ENCODE measurements at regions not wholly inside any gene's neighbourhood (a gene's known extent, or its start where the extent isn't known, plus 50 kb on each side); places are given as distances from the start of the nearest gene placed in this dataset.
"Not testable (repeated sequence)": the region's sequence is repeated elsewhere in the genome, so short reads cannot be mapped to it uniquely, and the experiment has no call there.

DNA sequence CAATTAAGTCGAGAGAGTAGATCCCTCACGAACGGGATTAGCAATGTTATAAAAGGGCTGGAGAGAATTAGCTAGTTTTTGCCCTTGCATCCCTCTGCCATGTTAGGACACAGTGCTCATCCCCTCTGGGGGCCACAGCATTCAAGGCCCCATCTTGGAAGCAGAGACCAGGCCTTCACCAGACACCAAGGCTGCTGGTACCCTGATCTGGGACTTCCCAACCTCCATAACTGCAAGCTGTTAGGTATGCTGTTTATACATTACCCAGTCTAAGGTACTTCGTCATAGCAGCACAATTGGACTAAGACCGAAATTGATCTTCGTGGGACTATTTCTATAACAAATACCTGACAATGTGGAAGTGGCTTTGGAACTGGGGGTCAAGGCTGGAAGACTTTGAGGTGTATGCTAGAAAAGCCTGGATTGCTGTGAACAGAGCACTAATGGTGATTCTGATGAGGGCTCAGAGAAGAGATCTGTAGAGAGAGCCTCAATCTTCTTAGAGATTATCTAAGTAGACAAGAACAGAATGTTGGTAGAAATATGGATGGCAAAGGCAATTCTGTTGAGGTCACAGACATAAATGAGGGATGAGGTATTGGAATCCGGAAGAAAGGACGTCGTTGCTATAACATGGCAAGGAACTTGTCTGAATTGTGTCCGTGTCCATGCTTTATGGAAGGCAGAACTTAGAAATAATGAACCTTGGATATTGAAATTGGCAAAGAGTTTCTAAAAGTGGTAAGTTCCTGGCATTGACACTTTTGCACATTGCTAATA lies 83.8 kb upstream of the KIF26B start:
- no peak overlapping the region for H3K4me3 Mint-ChIP-seq (ENCODE audit: unreplicated experiment)
- ChIA-PET POLR2A (interaction anchor here (0.6 to 1.3 kb wide), 2 partner anchors 11 to 63 kb away, joined by 3 to 4 read pairs; no protein-coding TSS in a partner anchor), CTCF (interaction anchor here (0.5 to 1.6 kb wide), 5 partner anchors 9 to 1597 kb away, joined by 3 to 7 read pairs (median 5); no protein-coding TSS in a partner anchor)
- peaks cover 16% of the 10 kb centered on the region for H3K36me3 Mint-ChIP-seq (ENCODE audit: insufficient read depth, unreplicated experiment)
- TF ChIP-seq, protein P1, sequence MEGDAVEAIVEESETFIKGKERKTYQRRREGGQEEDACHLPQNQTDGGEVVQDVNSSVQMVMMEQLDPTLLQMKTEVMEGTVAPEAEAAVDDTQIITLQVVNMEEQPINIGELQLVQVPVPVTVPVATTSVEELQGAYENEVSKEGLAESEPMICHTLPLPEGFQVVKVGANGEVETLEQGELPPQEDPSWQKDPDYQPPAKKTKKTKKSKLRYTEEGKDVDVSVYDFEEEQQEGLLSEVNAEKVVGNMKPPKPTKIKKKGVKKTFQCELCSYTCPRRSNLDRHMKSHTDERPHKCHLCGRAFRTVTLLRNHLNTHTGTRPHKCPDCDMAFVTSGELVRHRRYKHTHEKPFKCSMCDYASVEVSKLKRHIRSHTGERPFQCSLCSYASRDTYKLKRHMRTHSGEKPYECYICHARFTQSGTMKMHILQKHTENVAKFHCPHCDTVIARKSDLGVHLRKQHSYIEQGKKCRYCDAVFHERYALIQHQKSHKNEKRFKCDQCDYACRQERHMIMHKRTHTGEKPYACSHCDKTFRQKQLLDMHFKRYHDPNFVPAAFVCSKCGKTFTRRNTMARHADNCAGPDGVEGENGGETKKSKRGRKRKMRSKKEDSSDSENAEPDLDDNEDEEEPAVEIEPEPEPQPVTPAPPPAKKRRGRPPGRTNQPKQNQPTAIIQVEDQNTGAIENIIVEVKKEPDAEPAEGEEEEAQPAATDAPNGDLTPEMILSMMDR (IDR thresholded peaks at IDR 0.05; ENCODE audit: unreplicated experiment), result no peak
- no TSS peak for BruUV-seq (replicated peaks)
- no peak overlapping the region for H3K27ac Mint-ChIP-seq (ENCODE audit: low read depth, unreplicated experiment)
- intact Hi-C loops (cut with micrococcal nuclease), result loop anchor here (10.0 kb wide), 1 partner anchor 644 kb away; no protein-coding TSS in a partner anchor
- DNase-seq (ENCODE audit: unreplicated experiment), result no peak
- no peaks in the 10 kb centered on the region for H3K27me3 Mint-ChIP-seq (ENCODE audit: insufficient read depth, unreplicated experiment)
- no peaks in the 10 kb centered on the region for H3K9me3 Mint-ChIP-seq (ENCODE audit: unreplicated experiment)
- H3K4me1 Mint-ChIP-seq (ENCODE audit: insufficient read depth, unreplicated experiment), result peaks cover 10% of the 10 kb centered on the region

DNA sequence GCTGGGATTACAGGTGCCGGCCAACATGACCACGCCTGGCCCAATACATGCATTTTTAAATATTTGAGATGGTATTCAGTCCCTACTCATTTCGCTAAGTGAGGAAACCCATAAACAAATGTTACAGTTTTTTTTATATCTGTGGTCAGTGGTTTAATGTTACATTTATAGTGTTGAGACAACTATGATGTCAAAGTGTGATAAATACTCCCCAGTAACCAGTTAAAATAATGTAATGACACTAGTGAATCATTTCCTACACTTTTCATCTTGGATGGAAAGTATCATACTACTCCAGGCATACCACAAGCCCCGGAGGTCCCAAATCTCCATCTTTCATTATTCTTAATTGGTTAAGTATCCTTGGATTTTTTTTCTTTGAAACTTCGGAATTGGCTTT lies 87.5 kb upstream of the KIF26B start:
- H3K4me1 Mint-ChIP-seq (ENCODE audit: insufficient read depth, unreplicated experiment), result no peaks in the 10 kb centered on the region
- H3K36me3 Mint-ChIP-seq (ENCODE audit: insufficient read depth, unreplicated experiment), result peaks cover 10% of the 10 kb centered on the region
- intact Hi-C loops (cut with micrococcal nuclease), result no loop called here
- TF ChIP-seq, protein P1 (IDR thresholded peaks at IDR 0.05; ENCODE audit: unreplicated experiment), result no peak
- ChIA-PET POLR2A (interaction anchor here (0.7 kb wide), 1 partner anchor 1094 kb away, joined by 4 read pairs; no protein-coding TSS in a partner anchor), CTCF (interaction anchor here (0.7 to 1.1 kb wide), 2 partner anchors 52 to 1555 kb away, joined by 3 to 5 read pairs; no protein-coding TSS in a partner anchor)
- DNase-seq (ENCODE audit: unreplicated experiment), result peak; percentile 50
- no peaks in the 10 kb centered on the region for H3K9me3 Mint-ChIP-seq (ENCODE audit: unreplicated experiment)
- no TSS peak for BruUV-seq (replicated peaks)
- H3K27me3 Mint-ChIP-seq (ENCODE audit: insufficient read depth, unreplicated experiment), result no peaks in the 10 kb centered on the region
- H3K27ac Mint-ChIP-seq (ENCODE audit: low read depth, unreplicated experiment), result no peak overlapping the region
- H3K4me3 Mint-ChIP-seq (ENCODE audit: unreplicated experiment), result no peak overlapping the region

DNA sequence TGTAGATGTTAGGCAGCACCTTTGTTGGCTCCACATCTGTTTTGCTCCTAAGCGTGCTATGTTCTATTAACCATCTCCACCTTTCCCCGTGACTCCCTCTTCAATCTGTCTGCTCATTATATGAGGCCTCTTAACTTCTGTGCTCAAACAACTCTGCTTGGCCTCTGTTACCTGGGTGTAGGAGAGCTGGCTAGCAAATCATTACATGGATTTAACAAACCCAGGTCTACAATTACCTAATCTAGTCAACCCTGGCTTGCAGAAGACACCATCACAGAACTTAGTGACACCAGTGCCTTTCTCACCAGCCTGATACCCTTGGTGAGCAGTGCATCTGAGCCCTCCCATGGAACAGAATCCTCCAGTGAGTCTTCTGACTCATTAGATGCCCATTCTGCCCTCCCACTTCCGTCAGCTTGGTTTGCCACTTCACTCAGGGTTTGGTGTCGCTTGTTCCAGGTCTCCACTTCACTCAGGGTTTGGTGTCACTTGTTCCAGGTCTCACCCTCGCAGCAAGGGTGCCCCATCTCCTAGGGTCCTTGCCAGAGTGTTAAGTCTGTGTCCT lies 92.0 kb upstream of the KIF26B start:
- BruUV-seq (replicated peaks), result no TSS peak
- H3K4me1 Mint-ChIP-seq (ENCODE audit: insufficient read depth, unreplicated experiment), result no peaks in the 10 kb centered on the region
- no peak for DNase-seq (ENCODE audit: unreplicated experiment)
- intact Hi-C loops (cut with micrococcal nuclease), result no loop called here
- TF ChIP-seq, protein P1 (IDR thresholded peaks at IDR 0.05; ENCODE audit: unreplicated experiment), result no peak
- POLR2A ChIA-PET, result interaction anchor here (0.6 to 1.2 kb wide), 3 partner anchors 11 to 1183 kb away, joined by 3 to 4 read pairs (median 3); a partner anchor contains a TSS
- no peak overlapping the region for H3K27ac Mint-ChIP-seq (ENCODE audit: low read depth, unreplicated experiment)
- H3K27me3 Mint-ChIP-seq (ENCODE audit: insufficient read depth, unreplicated experiment), result no peaks in the 10 kb centered on the region
- H3K9me3 Mint-ChIP-seq (ENCODE audit: unreplicated experiment), result no peaks in the 10 kb centered on the region
- H3K4me3 Mint-ChIP-seq (ENCODE audit: unreplicated experiment), result no peak overlapping the region
- H3K36me3 Mint-ChIP-seq (ENCODE audit: insufficient read depth, unreplicated experiment), result no peaks in the 10 kb centered on the region
- CTCF ChIA-PET, result interaction anchor here (0.6 to 3.0 kb wide), 4 partner anchors 10 to 715 kb away, joined by 3 to 21 read pairs (median 3); no protein-coding TSS in a partner anchor

DNA sequence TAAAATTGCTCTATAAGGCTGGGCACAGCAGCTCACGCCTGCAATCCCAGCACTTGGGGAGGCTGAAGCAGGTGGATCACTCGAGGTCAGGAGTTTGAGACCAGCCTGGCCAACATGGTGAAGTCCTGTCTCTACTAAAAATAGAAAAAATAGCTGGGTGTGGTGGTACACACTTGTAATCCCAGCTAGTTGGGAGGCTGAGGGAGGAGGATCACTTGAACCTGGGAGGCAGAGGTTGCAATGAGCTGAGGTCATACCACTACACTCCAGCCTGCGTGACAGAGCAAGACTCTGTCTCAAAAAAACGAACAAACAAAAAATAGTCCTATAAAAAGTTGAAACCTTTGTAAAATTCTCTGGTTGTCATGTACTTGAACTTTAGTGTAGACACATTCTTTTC lies 93.0 kb upstream of the KIF26B start:
- DNase-seq (ENCODE audit: unreplicated experiment); H3K27ac Mint-ChIP-seq (ENCODE audit: low read depth, unreplicated experiment); H3K27me3 Mint-ChIP-seq (ENCODE audit: insufficient read depth, unreplicated experiment); H3K36me3 Mint-ChIP-seq (ENCODE audit: insufficient read depth, unreplicated experiment); BruUV-seq (replicated peaks); H3K4me1 Mint-ChIP-seq (ENCODE audit: insufficient read depth, unreplicated experiment); H3K9me3 Mint-ChIP-seq (ENCODE audit: unreplicated experiment); H3K4me3 Mint-ChIP-seq (ENCODE audit: unreplicated experiment); intact Hi-C loops (cut with micrococcal nuclease): not testable (repeated sequence)
- ChIA-PET CTCF (interaction anchor here (0.8 to 3.0 kb wide), 10 partner anchors 9 to 458 kb away, joined by 3 to 21 read pairs (median 3); no protein-coding TSS in a partner anchor), POLR2A (interaction anchor here (0.9 kb wide), 1 partner anchor 10 kb away, joined by 4 read pairs; no protein-coding TSS in a partner anchor)

Measured in MCF 10A (cell line).